ENCODE measurements at regions not wholly inside any gene's neighbourhood (a gene's known extent, or its start where the extent isn't known, plus 50 kb on each side); places are given as distances from the start of the nearest gene placed in this dataset.

DNA sequence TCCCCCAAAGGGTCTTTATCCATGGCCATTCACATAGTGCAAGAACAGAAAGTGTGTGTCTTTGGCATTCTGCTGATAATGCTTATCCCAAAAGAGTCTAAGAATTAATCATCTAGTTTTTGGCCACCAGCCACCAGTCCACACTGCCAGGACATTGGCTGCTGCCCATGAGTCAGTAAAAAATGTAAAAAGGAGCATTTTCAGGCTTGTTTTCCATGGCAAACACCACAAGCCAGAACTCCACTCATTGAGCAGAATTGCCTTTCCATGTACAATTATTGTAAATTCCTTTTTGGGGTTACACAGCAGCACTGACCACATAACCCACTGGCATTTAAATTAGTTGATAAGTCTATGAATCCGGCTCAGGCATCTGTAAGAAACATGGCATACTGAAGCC lies 89.2 kb upstream of the PRDX4 start:
- WGBS, 2 donors, result 80 to 100% methylated on average over 1 of the region's 1 CpG
- Histone ChIP-seq H3K36me3 (ENCODE audit: low read depth, missing control alignments) (no peaks in the 10 kb centered on the region), H3K4me1 (no peaks in the 10 kb centered on the region), H3K27ac (no peak overlapping the region), H3K4me3 (no peak overlapping the region), H3K9me3 (no peaks in the 10 kb centered on the region), H3K27me3 (no peaks in the 10 kb centered on the region)
- intact Hi-C loops (cut with DNase I; ENCODE audit: low total_unique reads), result no loop called here
- TF ChIP-seq, protein P1, sequence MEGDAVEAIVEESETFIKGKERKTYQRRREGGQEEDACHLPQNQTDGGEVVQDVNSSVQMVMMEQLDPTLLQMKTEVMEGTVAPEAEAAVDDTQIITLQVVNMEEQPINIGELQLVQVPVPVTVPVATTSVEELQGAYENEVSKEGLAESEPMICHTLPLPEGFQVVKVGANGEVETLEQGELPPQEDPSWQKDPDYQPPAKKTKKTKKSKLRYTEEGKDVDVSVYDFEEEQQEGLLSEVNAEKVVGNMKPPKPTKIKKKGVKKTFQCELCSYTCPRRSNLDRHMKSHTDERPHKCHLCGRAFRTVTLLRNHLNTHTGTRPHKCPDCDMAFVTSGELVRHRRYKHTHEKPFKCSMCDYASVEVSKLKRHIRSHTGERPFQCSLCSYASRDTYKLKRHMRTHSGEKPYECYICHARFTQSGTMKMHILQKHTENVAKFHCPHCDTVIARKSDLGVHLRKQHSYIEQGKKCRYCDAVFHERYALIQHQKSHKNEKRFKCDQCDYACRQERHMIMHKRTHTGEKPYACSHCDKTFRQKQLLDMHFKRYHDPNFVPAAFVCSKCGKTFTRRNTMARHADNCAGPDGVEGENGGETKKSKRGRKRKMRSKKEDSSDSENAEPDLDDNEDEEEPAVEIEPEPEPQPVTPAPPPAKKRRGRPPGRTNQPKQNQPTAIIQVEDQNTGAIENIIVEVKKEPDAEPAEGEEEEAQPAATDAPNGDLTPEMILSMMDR (IDR thresholded peaks at IDR 0.05), result no peak
- TF ChIP-seq POLR2A (IDR thresholded peaks at IDR 0.05), result no peak
- DNase-seq, result no peak

GRCh38 chrX:23589496-23589895 lies 77.8 kb upstream of the PRDX4 start:
- 51 to 76% methylated on average over 2 to 4 of the region's 4 CpGs for WGBS, 2 donors
- H3K4me3 ChIP-seq, result no peak overlapping the region
- H3K27ac ChIP-seq, result no peak overlapping the region
- no peaks in the 10 kb centered on the region for H3K4me1 ChIP-seq
- no peaks in the 10 kb centered on the region for H3K36me3 ChIP-seq (ENCODE audit: low read depth, missing control alignments)
- no peak for TF ChIP-seq POLR2A (IDR thresholded peaks at IDR 0.05)
- TF ChIP-seq, protein P1 (IDR thresholded peaks at IDR 0.05), result no peak
- no peaks in the 10 kb centered on the region for H3K9me3 ChIP-seq
- intact Hi-C loops (cut with DNase I; ENCODE audit: low total_unique reads), result no loop called here
- H3K27me3 ChIP-seq, result no peaks in the 10 kb centered on the region
- DNase-seq, result no peak

DNA sequence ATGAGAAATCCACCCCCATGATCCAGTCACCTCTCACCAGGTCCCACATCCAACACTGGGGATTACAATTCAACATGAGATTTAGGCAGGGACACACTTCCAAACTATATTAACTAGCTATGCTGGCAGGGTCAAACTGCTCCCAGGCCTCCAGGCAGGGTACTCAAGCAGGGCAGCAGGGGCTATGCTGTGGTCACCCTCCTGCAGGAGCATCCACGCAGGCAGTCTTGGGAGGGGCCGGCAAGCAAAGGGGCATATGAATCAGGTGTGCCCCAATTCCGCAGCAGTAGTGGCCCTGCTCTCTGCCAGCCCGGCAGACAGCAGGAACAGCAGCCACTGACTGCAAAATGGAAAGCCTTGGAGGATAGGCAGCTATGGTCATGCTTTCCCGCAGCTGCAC lies 74.6 kb upstream of the PRDX4 start:
- Histone ChIP-seq H3K4me1 (no peaks in the 10 kb centered on the region), H3K4me3 (no peak overlapping the region), H3K27ac (no peak overlapping the region), H3K36me3 (ENCODE audit: low read depth, missing control alignments) (no peaks in the 10 kb centered on the region), H3K9me3 (no peaks in the 10 kb centered on the region), H3K27me3 (no peaks in the 10 kb centered on the region)
- no peak for DNase-seq
- no peak for TF ChIP-seq POLR2A (IDR thresholded peaks at IDR 0.05)
- TF ChIP-seq, protein P1 (IDR thresholded peaks at IDR 0.05), result no peak
- WGBS, 2 donors, result 96% methylated on average over 4 of the region's 5 CpGs; no CpG with 5 or more reads in 1 of the 2 donors
- intact Hi-C loops (cut with DNase I; ENCODE audit: low total_unique reads), result no loop called here

DNA sequence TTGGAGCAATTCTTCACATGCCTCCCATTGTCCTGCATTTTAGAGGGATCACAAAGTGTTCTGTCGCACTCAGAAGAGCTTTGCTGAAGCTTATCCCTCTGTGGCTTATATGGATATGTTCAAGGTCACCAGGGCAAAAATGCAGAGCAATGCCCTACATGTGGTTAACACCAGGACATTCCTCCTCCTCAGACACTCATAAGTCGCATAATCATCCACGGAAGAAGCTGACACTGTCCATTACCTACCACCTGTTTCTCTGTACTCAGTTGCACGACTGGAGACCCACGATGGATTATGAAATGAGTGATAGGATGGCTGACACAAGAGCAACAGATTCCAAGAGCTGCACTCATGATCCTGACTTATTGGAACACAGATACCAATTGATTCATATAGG lies 68.7 kb upstream of the PRDX4 start:
- WGBS, 2 donors, result 51 to 52% methylated on average over 4 to 5 of the region's 5 CpGs
- Histone ChIP-seq H3K36me3 (ENCODE audit: low read depth, missing control alignments) (no peaks in the 10 kb centered on the region), H3K4me1 (no peaks in the 10 kb centered on the region), H3K27ac (no peak overlapping the region), H3K4me3 (no peak overlapping the region), H3K9me3 (no peaks in the 10 kb centered on the region), H3K27me3 (no peaks in the 10 kb centered on the region)
- intact Hi-C loops (cut with DNase I; ENCODE audit: low total_unique reads), result no loop called here
- no peak for DNase-seq
- no peak for TF ChIP-seq POLR2A (IDR thresholded peaks at IDR 0.05)
- TF ChIP-seq, protein P1 (IDR thresholded peaks at IDR 0.05), result no peak

GRCh38 chrX:23603501-23603900 lies 63.8 kb upstream of the PRDX4 start:
- no peaks in the 10 kb centered on the region for H3K36me3 ChIP-seq (ENCODE audit: low read depth, missing control alignments)
- H3K4me1 ChIP-seq, result no peaks in the 10 kb centered on the region
- intact Hi-C loops (cut with DNase I; ENCODE audit: low total_unique reads), result no loop called here
- 32 to 67% methylated on average over 1 of the region's 1 CpG for WGBS, 2 donors
- no peak overlapping the region for H3K27ac ChIP-seq
- H3K9me3 ChIP-seq, result no peaks in the 10 kb centered on the region
- no peak for TF ChIP-seq POLR2A (IDR thresholded peaks at IDR 0.05)
- TF ChIP-seq, protein P1 (IDR thresholded peaks at IDR 0.05), result no peak
- no peak overlapping the region for H3K4me3 ChIP-seq
- DNase-seq, result no peak
- H3K27me3 ChIP-seq, result no peaks in the 10 kb centered on the region
